Femur (tissue), 1 donor: ENCODE measurements at regions not wholly inside any gene's neighbourhood (a gene's known extent, or its start where the extent isn't known, plus 50 kb on each side); places are given as distances from the start of the nearest gene placed in this dataset.
"Not testable (repeated sequence)": the region's sequence is repeated elsewhere in the genome, so short reads cannot be mapped to it uniquely, and the experiment has no call there.

Experiments used
- DNase-seq: peaks from one replicate; pipeline ENCODE4 v3.0.0-alpha.2; 2017

- DNase-seq, result no peak
Observed at GRCh38 chr3:158882445-158882844, 80.6 kb downstream of the MFSD1 start.

GRCh38 chr3:158896729-158897128, 94.9 kb downstream of the MFSD1 start:
- DNase-seq, result no peak

- DNase-seq, result no peak
Observed at GRCh38 chr3:158906749-158907148, 104.9 kb downstream of the MFSD1 start.

DNA sequence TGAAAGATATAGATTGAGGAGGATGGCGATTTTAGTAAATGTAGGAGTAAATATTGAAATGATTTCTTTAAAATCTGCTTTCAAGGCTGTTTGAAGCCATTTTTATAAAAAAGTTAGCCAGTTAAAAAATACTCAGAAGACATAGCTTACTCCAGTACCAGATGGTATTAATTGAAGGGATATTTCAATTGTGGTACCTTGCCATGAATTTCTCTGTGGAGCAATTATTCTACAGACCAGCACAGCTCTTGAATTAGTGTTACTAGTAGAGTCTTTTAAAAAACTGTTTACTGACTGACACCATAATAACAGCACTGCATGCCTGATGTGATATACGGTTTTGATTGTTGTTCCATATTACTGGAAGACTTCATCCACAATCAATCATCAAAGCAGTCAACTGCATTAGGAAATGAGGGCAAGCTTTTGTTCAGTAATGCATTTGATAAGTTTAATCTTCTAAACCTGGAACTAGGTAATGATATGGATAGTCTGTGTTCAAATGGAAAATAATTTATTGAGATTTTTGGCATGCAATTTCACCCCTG, 106.4 kb downstream of the MFSD1 start:
- DNase-seq, result no peak

- DNase-seq, result peak; percentile 35
Observed at GRCh38 chr3:158909870-158910269, 108.0 kb downstream of the MFSD1 start.

DNA sequence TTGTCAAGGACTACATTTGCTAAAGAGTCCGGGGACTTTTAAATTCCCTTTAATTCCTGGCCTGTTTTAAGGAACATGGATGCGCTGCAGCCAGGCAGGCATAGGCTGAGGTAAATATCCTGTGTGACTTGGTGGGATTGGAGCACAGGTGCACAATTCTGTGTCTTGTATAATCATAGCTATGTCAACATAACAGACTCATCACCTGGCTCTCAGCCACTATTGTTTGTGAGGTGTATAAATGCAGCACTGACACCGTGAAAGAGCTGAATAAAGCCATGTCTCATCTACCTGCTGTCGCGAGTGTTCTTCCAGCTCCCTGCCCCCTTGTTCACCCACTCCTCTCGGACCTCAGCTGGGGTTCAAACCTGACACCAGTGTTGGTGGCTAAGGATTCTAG, 109.7 kb downstream of the MFSD1 start:
- DNase-seq, result no peak

DNA sequence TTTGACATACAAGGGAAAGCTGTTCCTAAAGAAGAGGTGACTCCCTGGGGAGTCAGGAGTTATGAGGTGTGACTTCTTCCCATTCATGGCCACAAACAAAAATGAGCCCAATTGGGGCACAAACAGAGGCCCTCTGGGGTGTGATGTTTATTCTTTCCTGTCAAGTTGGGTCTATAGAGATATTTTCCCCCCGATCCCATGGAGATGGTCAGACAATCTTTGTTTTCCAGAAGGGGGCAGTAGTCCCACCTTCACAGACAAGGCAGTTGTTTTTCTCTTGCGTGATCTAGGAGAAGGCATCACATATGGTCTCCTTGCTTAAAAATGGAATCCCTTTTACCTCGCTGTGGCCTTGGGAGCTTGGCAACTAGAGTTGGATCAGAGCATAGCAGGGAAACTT, 110.3 kb downstream of the MFSD1 start:
- no peak for DNase-seq

- no peak for DNase-seq
Observed at GRCh38 chr3:158912621-158913020, 110.8 kb downstream of the MFSD1 start.

- no peak for DNase-seq
Observed at GRCh38 chr3:158916111-158916510, 114.3 kb downstream of the MFSD1 start.

- DNase-seq, result peak; percentile 29
Observed at GRCh38 chr3:158918008-158918407, 116.2 kb downstream of the MFSD1 start.

DNA sequence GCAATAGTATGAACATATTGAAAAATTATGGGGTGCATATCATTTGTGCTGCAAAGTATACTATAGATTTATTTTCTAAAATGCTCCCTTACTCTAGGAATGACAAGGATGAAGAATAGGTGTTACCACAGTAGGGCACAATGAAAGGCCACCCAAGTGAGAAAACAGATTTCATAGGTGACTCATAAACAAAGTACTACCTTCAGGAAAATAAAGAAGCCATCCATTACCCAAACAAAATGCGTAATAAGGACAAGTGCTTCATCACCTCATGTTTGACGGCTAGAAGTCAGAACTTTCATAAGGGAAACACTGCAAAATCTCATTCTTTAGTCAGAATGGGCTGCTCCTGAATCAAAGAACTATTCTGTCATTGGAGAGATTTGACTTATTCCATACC, 116.6 kb downstream of the MFSD1 start:
- no peak for DNase-seq

GRCh38 chr3:158920371-158920770, 118.5 kb downstream of the MFSD1 start:
- DNase-seq, result no peak

GRCh38 chr3:158925021-158925420, 123.2 kb downstream of the MFSD1 start:
- no peak for DNase-seq

- DNase-seq, result no peak
Observed at GRCh38 chr3:158925828-158926494, 124.1 kb downstream of the MFSD1 start.

- DNase-seq, result no peak
Observed at GRCh38 chr3:158935846-158936245, 134.0 kb downstream of the MFSD1 start.

DNA sequence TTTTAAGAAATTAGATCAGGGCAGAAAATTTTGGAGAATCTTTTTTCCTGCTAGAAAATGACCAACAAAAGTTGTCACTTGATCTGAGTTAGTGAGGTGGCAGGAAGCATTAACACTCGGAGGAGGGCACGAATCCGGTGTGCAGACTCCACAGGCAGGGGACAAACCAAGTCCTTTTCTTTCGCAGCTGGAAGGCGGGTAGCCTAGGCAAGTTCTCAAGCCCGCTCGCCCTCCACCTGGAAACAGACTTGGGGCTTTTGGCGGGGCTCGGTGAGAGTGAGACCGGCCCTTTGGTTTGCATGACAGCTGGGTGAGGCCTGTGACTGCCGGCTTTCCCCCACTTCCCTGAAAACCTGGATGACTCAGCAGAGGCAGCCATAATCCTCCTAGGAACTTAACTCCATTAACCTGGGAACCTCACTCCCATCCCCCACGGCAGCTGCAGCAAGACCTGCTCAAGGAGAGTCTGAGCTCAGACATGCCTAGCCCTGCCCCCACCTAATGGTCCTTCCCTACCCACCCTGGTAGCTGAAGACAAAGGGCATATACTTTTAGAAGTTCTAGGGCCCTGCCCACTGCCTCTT, 134.8 kb downstream of the MFSD1 start:
- no peak for DNase-seq

DNA sequence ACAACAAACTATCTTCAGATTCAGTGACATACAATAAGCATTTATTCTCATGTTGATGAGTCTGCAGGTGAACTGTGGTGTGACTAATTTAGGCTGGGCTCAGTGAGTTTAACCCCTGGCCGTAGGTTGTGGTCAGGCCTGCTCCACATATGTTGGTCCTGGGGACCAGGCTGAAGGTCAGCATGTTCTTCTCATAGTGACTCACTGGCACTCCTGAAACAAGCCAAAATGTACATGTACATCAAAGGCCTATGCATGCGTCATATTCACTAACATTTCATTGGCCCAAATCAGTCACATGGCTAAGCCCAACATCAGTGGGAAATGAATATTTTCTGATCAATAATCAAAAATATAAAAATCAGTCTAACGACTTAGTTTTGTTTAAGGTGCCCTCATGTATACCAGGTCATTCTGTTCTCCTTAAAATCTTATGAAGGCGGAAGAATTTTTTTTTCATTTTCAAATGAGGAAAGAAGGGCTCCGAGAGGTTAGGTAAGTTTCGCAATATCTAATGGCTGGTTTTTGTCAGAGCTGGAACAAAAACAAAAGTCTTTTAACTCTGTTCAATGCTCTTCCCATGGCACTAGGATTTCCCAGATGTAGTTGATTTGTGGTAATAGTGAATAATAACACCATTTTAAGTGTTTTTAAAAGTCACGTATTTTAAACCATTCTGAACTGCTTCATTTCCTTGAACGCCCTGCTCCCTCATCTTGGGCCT, 148.5 kb downstream of the MFSD1 start:
- no peak for DNase-seq

GRCh38 chr3:158953131-158953530, 151.3 kb downstream of the MFSD1 start:
- DNase-seq, result no peak

DNA sequence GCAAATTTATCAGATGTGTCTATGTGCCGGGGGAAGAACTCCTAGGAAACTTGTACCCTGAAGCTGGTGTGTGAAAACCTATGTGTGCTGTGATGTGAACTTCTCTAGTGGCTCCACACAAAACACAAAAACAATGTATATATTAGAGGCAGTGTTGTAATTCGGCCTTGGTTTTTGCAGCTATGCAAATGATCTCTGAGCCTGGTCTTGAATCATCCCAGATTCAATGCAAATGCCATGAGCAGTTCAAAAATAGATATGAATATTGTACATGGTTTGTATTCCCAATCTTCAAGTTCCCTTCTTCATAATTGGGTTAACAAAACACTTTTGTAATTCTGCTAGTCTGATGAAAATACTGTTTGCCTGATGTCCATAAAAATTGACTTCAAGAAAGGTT, 152.6 kb downstream of the MFSD1 start:
- DNase-seq, result no peak

GRCh38 chr3:158957777-158958176, 155.9 kb downstream of the MFSD1 start:
- DNase-seq, result not testable (repeated sequence)

- no peak for DNase-seq
Observed at GRCh38 chr3:158958873-158959272, 157.0 kb downstream of the MFSD1 start.

GRCh38 chr3:158961471-158961870, 159.6 kb downstream of the MFSD1 start:
- no peak for DNase-seq

DNA sequence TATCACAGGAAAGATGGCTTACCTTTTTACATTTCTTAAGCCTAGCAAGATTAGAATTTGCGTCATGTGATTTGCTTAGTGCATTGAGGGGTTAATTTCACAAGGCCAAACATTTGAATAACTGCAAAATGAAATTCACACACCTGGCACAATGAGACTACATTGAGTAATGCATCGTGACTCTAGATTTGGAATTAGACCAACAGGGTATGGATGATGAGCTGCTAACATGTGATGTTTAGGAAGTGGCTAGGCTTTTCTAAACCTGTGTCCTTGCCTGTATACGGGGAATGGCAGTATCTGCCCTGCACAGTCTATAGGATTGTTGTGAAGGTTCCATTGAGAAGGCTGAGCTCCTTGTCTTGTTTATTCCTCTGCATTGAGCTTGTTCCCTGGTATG, 160.1 kb downstream of the MFSD1 start:
- DNase-seq, result no peak

- DNase-seq, result no peak
Observed at GRCh38 chr3:158970006-158970405, 168.2 kb downstream of the MFSD1 start.
